ENCODE measurements at regions not wholly inside any gene's neighbourhood (a gene's known extent, or its start where the extent isn't known, plus 50 kb on each side); places are given as distances from the start of the nearest gene placed in this dataset.
"Not testable (repeated sequence)": the region's sequence is repeated elsewhere in the genome, so short reads cannot be mapped to it uniquely, and the experiment has no call there.

DNA sequence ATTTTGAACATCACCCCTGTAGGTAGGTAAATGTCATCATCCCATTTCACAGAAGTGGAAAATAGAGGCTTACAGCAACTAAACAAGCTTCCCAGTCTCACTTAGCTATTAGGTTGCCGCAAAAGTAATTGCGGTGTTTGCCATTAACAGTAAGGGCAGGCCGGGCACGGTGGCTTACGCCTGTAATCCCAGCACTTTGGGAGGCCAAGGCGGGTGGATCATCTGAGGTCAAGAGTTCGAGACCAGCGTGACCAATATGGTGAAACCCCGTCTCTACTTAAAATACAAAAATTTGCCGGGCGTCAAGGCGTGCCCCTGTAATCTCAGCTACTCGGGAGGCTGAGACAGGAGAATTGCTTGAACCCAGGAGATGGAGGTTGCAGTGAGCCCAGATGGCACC lies 179.7 kb downstream of the IRF8 start:
- H3K4me1 ChIP-seq (ENCODE audit: control insufficient read depth, insufficient read depth, low read length); H3K4me3 ChIP-seq (ENCODE audit: low read length); H3K9me3 ChIP-seq (replicated peaks; ENCODE audit: control insufficient read depth, low read depth, low read length); H3K36me3 ChIP-seq (ENCODE audit: control insufficient read depth, insufficient read depth, low read length); DNase-seq; H3K27ac ChIP-seq (ENCODE audit: low read length): not testable (repeated sequence)
- peaks cover 78% of the 10 kb centered on the region for H3K27me3 ChIP-seq (ENCODE audit: control insufficient read depth, insufficient read depth, low read length)
- 88% methylated on average over 5 of the region's 13 CpGs for WGBS (ENCODE audit: insufficient coverage)

DNA sequence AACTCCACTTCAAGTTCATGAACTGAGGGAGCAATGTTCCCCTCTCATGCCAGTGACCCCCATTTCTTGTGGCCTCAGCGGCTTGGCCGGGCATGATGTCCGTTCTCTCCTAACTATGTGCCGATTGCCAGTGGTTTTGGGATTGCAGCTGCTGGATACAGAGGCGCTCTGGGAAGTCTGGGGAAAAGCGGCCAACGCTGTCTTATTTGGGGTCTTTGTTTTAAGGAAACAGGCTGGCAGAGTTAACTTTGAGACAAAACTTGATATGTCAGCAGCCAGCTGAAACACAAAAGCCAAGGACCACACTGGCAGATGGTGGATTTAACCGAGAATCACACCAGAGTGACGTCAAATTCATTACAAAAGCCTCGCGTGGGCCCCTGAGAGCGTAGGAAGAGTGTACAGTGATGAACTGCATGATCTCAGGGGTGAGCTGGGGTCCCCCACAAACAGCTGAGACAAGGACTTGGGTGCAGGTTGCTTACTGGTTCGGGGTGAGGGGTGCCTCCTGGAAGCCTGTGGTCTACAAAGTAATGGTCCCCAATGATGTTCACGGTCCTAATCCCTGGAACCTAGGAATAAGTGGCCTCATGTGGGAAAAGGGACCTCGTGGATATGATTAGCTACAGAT lies 180.4 kb downstream of the IRF8 start:
- Histone ChIP-seq H3K4me3 (ENCODE audit: low read length) (no peak overlapping the region), H3K27ac (ENCODE audit: low read length) (no peak overlapping the region), H3K36me3 (ENCODE audit: control insufficient read depth, insufficient read depth, low read length) (no peaks in the 10 kb centered on the region), H3K4me1 (ENCODE audit: control insufficient read depth, insufficient read depth, low read length) (no peaks in the 10 kb centered on the region), H3K27me3 (ENCODE audit: control insufficient read depth, insufficient read depth, low read length) (peaks cover 76% of the 10 kb centered on the region), H3K9me3 (replicated peaks; ENCODE audit: control insufficient read depth, low read depth, low read length) (no peaks in the 10 kb centered on the region)
- 74% methylated on average over 14 of the region's 15 CpGs for WGBS (ENCODE audit: insufficient coverage)
- no peak for DNase-seq

DNA sequence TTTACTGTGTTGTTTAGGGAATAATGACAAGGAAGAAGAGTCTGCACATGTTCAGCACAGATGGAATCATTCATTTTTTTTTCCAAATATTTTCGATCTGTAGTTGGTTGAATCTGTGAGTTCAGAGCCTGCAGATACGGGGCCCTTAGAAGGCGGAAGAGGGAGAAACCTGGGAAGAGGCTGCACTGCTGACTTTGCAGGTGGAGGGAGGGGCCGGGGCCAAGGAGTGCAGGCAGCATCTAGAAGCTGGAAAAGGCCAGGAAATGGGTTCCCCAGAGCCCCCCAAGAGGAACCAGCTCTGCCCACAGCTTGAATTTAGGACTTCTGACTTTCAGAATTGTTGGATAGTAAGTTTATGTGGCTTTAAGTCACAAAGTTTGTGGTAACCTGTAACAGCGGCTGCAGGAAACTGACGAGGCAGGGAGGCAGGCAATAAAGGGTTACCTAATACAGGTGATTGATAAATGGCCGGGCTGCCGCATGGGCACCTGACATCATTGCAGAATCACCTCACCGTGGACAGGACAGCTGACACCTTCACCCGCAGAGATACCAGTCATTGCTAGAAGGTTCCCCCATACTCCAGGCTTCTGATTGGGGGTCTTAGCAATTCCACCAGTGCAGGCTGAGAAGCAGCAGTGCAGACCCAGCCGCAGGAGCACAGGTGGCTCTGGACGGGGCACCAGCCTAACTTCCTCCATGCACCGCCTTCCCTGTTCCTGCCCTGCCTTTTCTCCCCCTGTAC lies 181.3 kb downstream of the IRF8 start:
- Histone ChIP-seq H3K9me3 (replicated peaks; ENCODE audit: control insufficient read depth, low read depth, low read length) (no peaks in the 10 kb centered on the region), H3K4me1 (ENCODE audit: control insufficient read depth, insufficient read depth, low read length) (no peaks in the 10 kb centered on the region), H3K4me3 (ENCODE audit: low read length) (no peak overlapping the region), H3K36me3 (ENCODE audit: control insufficient read depth, insufficient read depth, low read length) (no peaks in the 10 kb centered on the region), H3K27me3 (ENCODE audit: control insufficient read depth, insufficient read depth, low read length) (peaks cover 67% of the 10 kb centered on the region), H3K27ac (ENCODE audit: low read length) (no peak overlapping the region)
- no peak for DNase-seq
- 57% methylated on average over 7 of the region's 13 CpGs for WGBS (ENCODE audit: insufficient coverage)

DNA sequence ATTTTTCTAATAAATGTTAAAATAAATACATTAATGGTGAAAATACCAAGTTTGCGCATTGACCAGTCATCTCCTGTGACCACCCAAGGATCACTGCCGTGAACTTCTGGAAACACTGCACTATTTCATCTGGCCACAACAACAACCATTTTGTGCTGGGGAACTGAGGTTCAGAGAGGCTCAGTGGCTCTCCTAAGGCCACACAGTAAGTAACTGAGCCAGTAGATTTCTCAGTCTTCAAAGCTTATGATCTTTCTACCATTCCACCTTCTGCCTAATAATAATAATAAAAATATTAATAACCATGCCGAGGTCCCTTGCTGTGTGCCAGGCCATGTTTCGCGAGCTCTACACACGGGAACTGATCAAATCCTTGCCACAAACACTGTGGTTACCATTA lies 182.0 kb downstream of the IRF8 start:
- WGBS (ENCODE audit: insufficient coverage), result no CpG with 5 or more reads among the region's 6 CpGs
- no peak overlapping the region for H3K4me3 ChIP-seq (ENCODE audit: low read length)
- H3K9me3 ChIP-seq (replicated peaks; ENCODE audit: control insufficient read depth, low read depth, low read length), result no peaks in the 10 kb centered on the region
- DNase-seq, result no peak
- peaks cover 65% of the 10 kb centered on the region for H3K27me3 ChIP-seq (ENCODE audit: control insufficient read depth, insufficient read depth, low read length)
- H3K27ac ChIP-seq (ENCODE audit: low read length), result no peak overlapping the region
- H3K36me3 ChIP-seq (ENCODE audit: control insufficient read depth, insufficient read depth, low read length), result no peaks in the 10 kb centered on the region
- H3K4me1 ChIP-seq (ENCODE audit: control insufficient read depth, insufficient read depth, low read length), result no peaks in the 10 kb centered on the region

DNA sequence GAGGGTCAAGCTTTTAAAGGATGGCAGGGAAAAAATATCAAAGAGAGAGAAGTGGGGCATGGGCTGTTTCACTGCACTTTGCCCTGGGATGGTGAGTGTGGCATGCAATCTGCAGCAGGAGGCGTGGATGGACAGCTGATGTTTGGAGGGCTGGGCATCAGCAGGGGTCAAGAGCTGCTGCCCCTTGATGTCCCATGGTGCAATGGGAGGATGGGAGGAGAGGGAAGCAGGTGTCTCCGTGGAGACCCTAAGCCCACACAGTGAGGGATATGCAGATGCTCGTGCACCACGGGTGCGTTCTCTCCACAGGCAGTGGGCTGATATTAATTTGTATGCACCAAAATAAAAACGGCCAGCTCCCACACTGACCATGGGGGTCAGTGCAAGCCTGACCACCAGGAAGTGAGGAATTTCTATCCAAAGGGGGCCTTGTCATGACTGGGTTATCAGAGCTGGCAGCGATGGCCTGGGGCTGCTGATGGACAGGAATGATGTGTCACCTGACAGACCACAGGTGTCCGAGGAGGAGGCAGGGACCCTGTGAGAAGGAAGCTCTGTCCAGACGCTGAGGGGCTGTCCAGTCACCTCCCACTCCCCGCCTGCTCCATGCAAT lies 183.6 kb downstream of the IRF8 start:
- Histone ChIP-seq H3K27ac (ENCODE audit: low read length) (no peak overlapping the region), H3K4me3 (ENCODE audit: low read length) (no peak overlapping the region), H3K4me1 (ENCODE audit: control insufficient read depth, insufficient read depth, low read length) (no peaks in the 10 kb centered on the region), H3K36me3 (ENCODE audit: control insufficient read depth, insufficient read depth, low read length) (no peaks in the 10 kb centered on the region), H3K27me3 (ENCODE audit: control insufficient read depth, insufficient read depth, low read length) (peaks cover 60% of the 10 kb centered on the region), H3K9me3 (replicated peaks; ENCODE audit: control insufficient read depth, low read depth, low read length) (no peaks in the 10 kb centered on the region)
- 36% methylated on average over 6 of the region's 10 CpGs for WGBS (ENCODE audit: insufficient coverage)
- DNase-seq, result no peak

DNA sequence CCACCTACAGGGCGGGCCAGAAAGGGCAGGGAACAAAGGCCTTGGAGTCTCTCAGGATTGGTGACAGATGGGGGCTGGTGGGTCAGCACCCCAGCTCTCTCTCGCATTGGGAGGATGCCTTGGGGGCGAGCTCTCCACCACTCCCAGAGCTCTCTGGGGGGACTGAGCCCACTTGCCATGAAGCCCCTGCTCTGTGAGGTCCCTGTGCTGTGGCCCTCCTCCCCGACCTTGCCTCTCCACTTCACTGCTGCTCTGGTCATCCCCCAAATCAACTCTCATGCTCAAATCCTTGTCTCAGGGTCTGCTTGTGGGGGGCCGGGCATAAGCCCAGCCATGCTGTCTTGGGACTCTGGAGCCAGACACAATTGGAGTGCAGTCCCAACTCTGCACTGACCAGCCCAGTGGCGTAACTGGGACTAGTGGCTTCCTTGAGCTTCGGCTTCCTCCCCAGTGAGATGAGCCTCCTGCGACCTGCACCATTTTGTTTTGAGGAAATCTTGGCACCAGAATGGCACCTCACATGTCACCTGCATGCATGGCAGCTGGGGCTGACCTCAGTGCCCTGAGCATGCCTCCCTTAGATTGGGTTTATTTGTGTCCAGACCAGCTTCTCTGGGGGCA lies 184.5 kb downstream of the IRF8 start:
- H3K27me3 ChIP-seq (ENCODE audit: control insufficient read depth, insufficient read depth, low read length), result peaks cover 56% of the 10 kb centered on the region
- no peaks in the 10 kb centered on the region for H3K4me1 ChIP-seq (ENCODE audit: control insufficient read depth, insufficient read depth, low read length)
- H3K9me3 ChIP-seq (replicated peaks; ENCODE audit: control insufficient read depth, low read depth, low read length), result no peaks in the 10 kb centered on the region
- no peaks in the 10 kb centered on the region for H3K36me3 ChIP-seq (ENCODE audit: control insufficient read depth, insufficient read depth, low read length)
- H3K4me3 ChIP-seq (ENCODE audit: low read length), result no peak overlapping the region
- H3K27ac ChIP-seq (ENCODE audit: low read length), result no peak overlapping the region
- WGBS (ENCODE audit: insufficient coverage), result 78% methylated on average over 7 of the region's 8 CpGs
- no peak for DNase-seq

DNA sequence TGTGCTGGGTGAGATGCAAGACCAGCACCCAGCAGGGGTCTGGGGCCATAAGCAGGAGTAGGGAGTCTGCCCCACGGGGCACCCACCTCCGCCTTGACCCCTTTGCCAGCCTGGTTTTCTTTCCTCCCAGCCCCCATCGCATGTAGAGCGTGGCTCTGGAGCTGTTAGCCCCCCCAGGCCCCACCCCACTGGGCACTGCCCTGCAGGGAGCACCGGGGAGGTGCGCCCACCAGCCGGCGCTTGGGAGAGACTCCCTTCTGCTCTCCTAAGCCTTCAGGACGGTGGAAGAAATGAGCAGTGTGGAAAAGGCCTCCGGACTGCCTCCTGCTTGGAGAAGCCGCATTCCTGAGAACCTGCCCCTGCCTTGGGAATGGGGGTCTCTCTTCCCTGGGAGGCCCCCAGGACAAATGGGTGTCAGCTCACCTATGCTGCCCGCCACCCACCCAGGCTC lies 186.2 kb downstream of the IRF8 start:
- Histone ChIP-seq H3K36me3 (ENCODE audit: control insufficient read depth, insufficient read depth, low read length) (no peaks in the 10 kb centered on the region), H3K4me1 (ENCODE audit: control insufficient read depth, insufficient read depth, low read length) (no peaks in the 10 kb centered on the region), H3K4me3 (ENCODE audit: low read length) (no peak overlapping the region), H3K9me3 (replicated peaks; ENCODE audit: control insufficient read depth, low read depth, low read length) (no peaks in the 10 kb centered on the region), H3K27me3 (ENCODE audit: control insufficient read depth, insufficient read depth, low read length) (peaks cover 55% of the 10 kb centered on the region), H3K27ac (ENCODE audit: low read length) (no peak overlapping the region)
- 89% methylated on average over 8 of the region's 12 CpGs for WGBS (ENCODE audit: insufficient coverage)
- no peak for DNase-seq

DNA sequence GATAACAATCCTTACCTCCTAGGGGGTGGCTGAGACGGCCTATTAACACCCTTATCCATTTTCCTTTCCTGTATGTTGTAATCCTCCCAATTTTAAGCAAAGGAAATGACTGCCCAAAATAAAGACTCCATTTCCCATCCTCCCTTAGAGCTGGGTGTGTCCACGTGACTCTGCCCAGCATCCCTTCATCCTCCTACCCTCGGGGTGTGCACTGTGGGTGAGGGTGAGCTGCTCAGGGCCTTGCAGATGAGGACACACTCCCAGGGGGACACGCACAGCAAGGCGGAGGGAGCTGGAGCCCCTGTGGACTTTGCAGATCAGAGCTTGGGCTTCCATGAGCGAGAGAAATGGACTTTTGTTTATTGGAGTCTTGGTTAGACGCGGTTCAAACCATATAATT lies 186.8 kb downstream of the IRF8 start:
- 91% methylated on average over 2 of the region's 8 CpGs for WGBS (ENCODE audit: insufficient coverage)
- no peaks in the 10 kb centered on the region for H3K9me3 ChIP-seq (replicated peaks; ENCODE audit: control insufficient read depth, low read depth, low read length)
- H3K27ac ChIP-seq (ENCODE audit: low read length), result no peak overlapping the region
- H3K4me3 ChIP-seq (ENCODE audit: low read length), result no peak overlapping the region
- no peaks in the 10 kb centered on the region for H3K36me3 ChIP-seq (ENCODE audit: control insufficient read depth, insufficient read depth, low read length)
- H3K4me1 ChIP-seq (ENCODE audit: control insufficient read depth, insufficient read depth, low read length), result no peaks in the 10 kb centered on the region
- no peak for DNase-seq
- peaks cover 55% of the 10 kb centered on the region for H3K27me3 ChIP-seq (ENCODE audit: control insufficient read depth, insufficient read depth, low read length)

DNA sequence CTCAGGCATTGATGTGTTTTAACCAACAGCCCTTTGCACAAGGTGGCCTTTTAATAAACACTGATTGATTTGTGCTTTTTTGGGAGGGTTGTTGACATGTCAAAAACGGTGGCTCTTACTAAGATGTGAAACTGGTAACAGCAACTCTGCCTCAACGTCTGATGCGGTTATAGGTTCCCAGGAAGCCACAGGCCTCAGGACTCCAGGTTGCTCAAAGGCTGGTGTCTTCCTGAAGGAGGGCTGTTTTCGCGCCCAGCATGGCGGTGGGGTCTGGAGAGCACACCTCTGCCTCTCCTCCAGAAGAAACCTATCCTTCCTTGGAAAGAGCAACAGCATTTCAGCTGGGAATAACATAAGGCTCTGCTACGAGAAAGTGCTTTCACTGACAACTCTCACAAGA lies 187.5 kb downstream of the IRF8 start:
- Histone ChIP-seq H3K27me3 (ENCODE audit: control insufficient read depth, insufficient read depth, low read length) (peaks cover 53% of the 10 kb centered on the region), H3K4me1 (ENCODE audit: control insufficient read depth, insufficient read depth, low read length) (no peaks in the 10 kb centered on the region), H3K27ac (ENCODE audit: low read length) (no peak overlapping the region), H3K9me3 (replicated peaks; ENCODE audit: control insufficient read depth, low read depth, low read length) (no peaks in the 10 kb centered on the region), H3K4me3 (ENCODE audit: low read length) (no peak overlapping the region), H3K36me3 (ENCODE audit: control insufficient read depth, insufficient read depth, low read length) (no peaks in the 10 kb centered on the region)
- 92% methylated on average over 6 of the region's 7 CpGs for WGBS (ENCODE audit: insufficient coverage)
- no peak for DNase-seq

All from muscle of leg (tissue), 3 donors.